GM19193 (cell line): ENCODE measurements at regions not wholly inside any gene's neighbourhood (a gene's known extent, or its start where the extent isn't known, plus 50 kb on each side); places are given as distances from the start of the nearest gene placed in this dataset.

Experiments
- POLR2A ChIP-seq: IDR thresholded peaks from 4 replicates; pipeline ENCODE4 v1.6.1; 2011; ENCODE audit not compliant: insufficient read depth, insufficient read length; ENCODE audit errors: extremely low read depth

GRCh38 chr11:115803073-115803740, 299.0 kb upstream of the CADM1 start:
- no peak for TF ChIP-seq POLR2A

- TF ChIP-seq POLR2A = no peak
These were observed 298.4 kb upstream of the CADM1 start for GRCh38 chr11:115802641-115803040.

- TF ChIP-seq POLR2A = no peak
These were observed 288.7 kb upstream of the CADM1 start for GRCh38 chr11:115792903-115793302.

- TF ChIP-seq POLR2A = no peak
These were observed 283.1 kb upstream of the CADM1 start for GRCh38 chr11:115787302-115787701.

- TF ChIP-seq POLR2A = no peak
These were observed 280.7 kb upstream of the CADM1 start for GRCh38 chr11:115784796-115785521.

GRCh38 chr11:115780646-115781362, 276.6 kb upstream of the CADM1 start:
- no peak for TF ChIP-seq POLR2A

- TF ChIP-seq POLR2A = no peak
These were observed 274.9 kb upstream of the CADM1 start for GRCh38 chr11:115778928-115779650.

- no peak for TF ChIP-seq POLR2A
These were observed 272.7 kb upstream of the CADM1 start for GRCh38 chr11:115776916-115777315.

- TF ChIP-seq POLR2A = no peak
These were observed 271.6 kb upstream of the CADM1 start for GRCh38 chr11:115775846-115776245.

GRCh38 chr11:115774756-115775155, 270.5 kb upstream of the CADM1 start:
- no peak for TF ChIP-seq POLR2A

- TF ChIP-seq POLR2A = no peak
These were observed 265.7 kb upstream of the CADM1 start for GRCh38 chr11:115769891-115770290.

- TF ChIP-seq POLR2A = no peak
These were observed 263.7 kb upstream of the CADM1 start for GRCh38 chr11:115767883-115768282.

GRCh38 chr11:115767047-115767802, 263.0 kb upstream of the CADM1 start:
- TF ChIP-seq POLR2A = no peak

- TF ChIP-seq POLR2A = no peak
These were observed 262.3 kb upstream of the CADM1 start for GRCh38 chr11:115766561-115766960.
